ENCODE measurements at regions not wholly inside any gene's neighbourhood (a gene's known extent, or its start where the extent isn't known, plus 50 kb on each side); places are given as distances from the start of the nearest gene placed in this dataset.

DNA sequence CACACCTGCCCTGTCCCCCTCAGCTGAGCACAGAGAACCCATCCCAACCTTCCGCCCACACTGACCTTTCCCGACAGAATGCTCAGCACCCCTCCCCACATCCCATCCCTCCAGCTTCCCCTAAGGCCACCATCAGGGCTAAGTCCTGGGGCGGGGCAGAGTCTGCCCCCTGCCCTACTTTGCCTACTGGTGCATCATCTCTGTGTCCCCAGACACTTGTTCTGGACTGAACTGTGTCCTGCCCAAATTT lies 109.8 kb downstream of the CTTN start:
- CTCF ChIA-PET = no interaction called here
- intact Hi-C loops (cut with micrococcal nuclease; ENCODE audit: unreplicated experiment) = no loop called here
- no peak overlapping the region for H3K4me3 ChIP-seq (ENCODE audit: low read depth, low read length, poor library complexity, severe bottlenecking)
- no peak for DNase-seq (ENCODE audit: low spot score)
- no peak overlapping the region for H3K27ac ChIP-seq (ENCODE audit: low read depth, low read length, poor library complexity, severe bottlenecking)
- no peaks in the 10 kb centered on the region for H3K36me3 ChIP-seq (ENCODE audit: insufficient read depth, low read length, poor library complexity, severe bottlenecking)
- TF ChIP-seq EZH2 (IDR thresholded peaks at IDR 0.05; ENCODE audit: borderline replicate concordance, low read depth, low read length, poor library complexity, severe bottlenecking) = no peak
- TF ChIP-seq, protein P1, sequence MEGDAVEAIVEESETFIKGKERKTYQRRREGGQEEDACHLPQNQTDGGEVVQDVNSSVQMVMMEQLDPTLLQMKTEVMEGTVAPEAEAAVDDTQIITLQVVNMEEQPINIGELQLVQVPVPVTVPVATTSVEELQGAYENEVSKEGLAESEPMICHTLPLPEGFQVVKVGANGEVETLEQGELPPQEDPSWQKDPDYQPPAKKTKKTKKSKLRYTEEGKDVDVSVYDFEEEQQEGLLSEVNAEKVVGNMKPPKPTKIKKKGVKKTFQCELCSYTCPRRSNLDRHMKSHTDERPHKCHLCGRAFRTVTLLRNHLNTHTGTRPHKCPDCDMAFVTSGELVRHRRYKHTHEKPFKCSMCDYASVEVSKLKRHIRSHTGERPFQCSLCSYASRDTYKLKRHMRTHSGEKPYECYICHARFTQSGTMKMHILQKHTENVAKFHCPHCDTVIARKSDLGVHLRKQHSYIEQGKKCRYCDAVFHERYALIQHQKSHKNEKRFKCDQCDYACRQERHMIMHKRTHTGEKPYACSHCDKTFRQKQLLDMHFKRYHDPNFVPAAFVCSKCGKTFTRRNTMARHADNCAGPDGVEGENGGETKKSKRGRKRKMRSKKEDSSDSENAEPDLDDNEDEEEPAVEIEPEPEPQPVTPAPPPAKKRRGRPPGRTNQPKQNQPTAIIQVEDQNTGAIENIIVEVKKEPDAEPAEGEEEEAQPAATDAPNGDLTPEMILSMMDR (conservative IDR thresholded peaks at IDR 0.05; ENCODE audit: low read depth, low read length) = no peak
- no TSS peak for BruUV-seq (replicated peaks)
- POLR2A ChIA-PET (ENCODE audit: low non-redundant PET) = no interaction called here
- H3K27me3 ChIP-seq (replicated peaks; ENCODE audit: insufficient read depth, low read depth, low read length, poor library complexity) = no peaks in the 10 kb centered on the region
- peaks cover 14% of the 10 kb centered on the region for H3K9me3 ChIP-seq (ENCODE audit: low read depth, low read length, poor library complexity, severe bottlenecking)
- H3K4me1 ChIP-seq (ENCODE audit: insufficient read depth, low read length, poor library complexity, severe bottlenecking) = no peaks in the 10 kb centered on the region

DNA sequence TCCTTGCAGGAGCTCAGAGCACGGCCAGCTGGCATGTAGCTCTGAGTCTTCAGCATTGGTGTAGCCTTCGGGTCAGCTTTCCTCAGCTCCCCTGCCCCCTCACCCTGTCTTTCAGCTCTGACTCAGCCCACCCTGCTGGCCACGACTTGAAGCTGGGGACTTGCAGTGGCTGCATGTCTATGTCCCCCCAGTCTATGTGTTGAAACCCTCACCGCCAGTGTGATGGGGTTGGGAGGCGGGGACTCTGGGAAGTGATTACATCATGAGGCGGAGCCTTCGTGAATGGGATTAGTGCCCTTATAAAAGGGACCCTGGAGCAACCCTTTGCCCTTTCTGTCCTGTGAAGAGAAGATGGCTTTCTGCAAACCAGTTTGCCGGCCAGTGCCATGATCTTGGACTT lies 111.1 kb downstream of the CTTN start:
- BruUV-seq (replicated peaks) = no TSS peak
- H3K36me3 ChIP-seq (ENCODE audit: insufficient read depth, low read length, poor library complexity, severe bottlenecking) = no peaks in the 10 kb centered on the region
- no peak overlapping the region for H3K27ac ChIP-seq (ENCODE audit: low read depth, low read length, poor library complexity, severe bottlenecking)
- no peak overlapping the region for H3K4me3 ChIP-seq (ENCODE audit: low read depth, low read length, poor library complexity, severe bottlenecking)
- H3K4me1 ChIP-seq (ENCODE audit: insufficient read depth, low read length, poor library complexity, severe bottlenecking) = no peaks in the 10 kb centered on the region
- peaks cover 25% of the 10 kb centered on the region for H3K9me3 ChIP-seq (ENCODE audit: low read depth, low read length, poor library complexity, severe bottlenecking)
- intact Hi-C loops (cut with micrococcal nuclease; ENCODE audit: unreplicated experiment) = no loop called here
- no peak for TF ChIP-seq EZH2 (IDR thresholded peaks at IDR 0.05; ENCODE audit: borderline replicate concordance, low read depth, low read length, poor library complexity, severe bottlenecking)
- TF ChIP-seq, protein P1 (conservative IDR thresholded peaks at IDR 0.05; ENCODE audit: low read depth, low read length) = no peak
- POLR2A ChIA-PET (ENCODE audit: low non-redundant PET) = interaction anchor here (0.7 kb wide), 1 partner anchor 109 kb away, joined by 6 read pairs; no protein-coding TSS in a partner anchor
- DNase-seq (ENCODE audit: low spot score) = no peak
- H3K27me3 ChIP-seq (replicated peaks; ENCODE audit: insufficient read depth, low read depth, low read length, poor library complexity) = no peaks in the 10 kb centered on the region
- CTCF ChIA-PET = no interaction called here

DNA sequence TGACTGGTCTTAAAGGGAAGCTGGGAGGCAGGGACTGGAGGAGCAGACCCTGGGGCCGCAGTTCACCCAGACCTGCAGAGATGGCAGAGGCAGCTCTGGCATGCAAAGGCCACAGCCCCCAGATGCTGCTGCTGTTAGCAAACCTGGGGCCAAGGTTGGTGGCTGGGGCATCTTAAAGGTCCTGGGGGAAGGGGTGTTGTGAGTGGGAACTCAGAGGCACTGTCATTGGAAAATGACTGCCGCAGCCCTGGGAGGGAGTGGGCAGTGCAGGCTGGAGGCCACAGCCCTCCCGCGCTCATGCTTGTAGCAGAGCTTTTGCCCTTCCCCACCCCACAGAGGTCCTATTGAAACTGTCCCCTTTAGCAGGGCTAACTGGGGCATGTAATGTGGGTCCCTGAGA lies 111.8 kb downstream of the CTTN start:
- no peak overlapping the region for H3K27ac ChIP-seq (ENCODE audit: low read depth, low read length, poor library complexity, severe bottlenecking)
- peaks cover 25% of the 10 kb centered on the region for H3K9me3 ChIP-seq (ENCODE audit: low read depth, low read length, poor library complexity, severe bottlenecking)
- no TSS peak for BruUV-seq (replicated peaks)
- DNase-seq (ENCODE audit: low spot score) = no peak
- ChIA-PET POLR2A (ENCODE audit: low non-redundant PET) (interaction anchor here (0.7 kb wide), 1 partner anchor 108 kb away, joined by 6 read pairs; no protein-coding TSS in a partner anchor), CTCF (no interaction called here)
- TF ChIP-seq, protein P1 (conservative IDR thresholded peaks at IDR 0.05; ENCODE audit: low read depth, low read length) = no peak
- no peak for TF ChIP-seq EZH2 (IDR thresholded peaks at IDR 0.05; ENCODE audit: borderline replicate concordance, low read depth, low read length, poor library complexity, severe bottlenecking)
- H3K4me3 ChIP-seq (ENCODE audit: low read depth, low read length, poor library complexity, severe bottlenecking) = no peak overlapping the region
- H3K36me3 ChIP-seq (ENCODE audit: insufficient read depth, low read length, poor library complexity, severe bottlenecking) = no peaks in the 10 kb centered on the region
- intact Hi-C loops (cut with micrococcal nuclease; ENCODE audit: unreplicated experiment) = no loop called here
- no peaks in the 10 kb centered on the region for H3K27me3 ChIP-seq (replicated peaks; ENCODE audit: insufficient read depth, low read depth, low read length, poor library complexity)
- no peaks in the 10 kb centered on the region for H3K4me1 ChIP-seq (ENCODE audit: insufficient read depth, low read length, poor library complexity, severe bottlenecking)

All from A673 (cell line).